Kidney epithelial cell (primary cell): ENCODE measurements at regions not wholly inside any gene's neighbourhood (a gene's known extent, or its start where the extent isn't known, plus 50 kb on each side); places are given as distances from the start of the nearest gene placed in this dataset.

Experiments
- DNase-seq: peaks from one replicate; pipeline ENCODE4 v3.0.0-alpha.2; 2010; ENCODE audit warnings: low read depth
- H3K27me3 ChIP-seq: 2 replicates; pipeline ENCODE4 v1.6.0; 2011; ENCODE audit warnings: low read length; ENCODE audit not compliant: control insufficient read depth, insufficient read depth
- H3K36me3 ChIP-seq: 2 replicates; pipeline ENCODE4 v1.5.1; 2011; ENCODE audit warnings: low read length; ENCODE audit not compliant: control insufficient read depth, insufficient read depth
- H3K4me3 ChIP-seq: 2 replicates; pipeline ENCODE4 v1.5.1; 2011; ENCODE audit warnings: low read depth, mild to moderate bottlenecking, control low read depth, low read length
- TF ChIP-seq, protein P1 (sequence below): IDR thresholded peaks from 2 replicates; pipeline ENCODE4 v1.5.1; 2011; ENCODE audit warnings: mild to moderate bottlenecking, moderate library complexity, low read length, control low read depth, inconsistent platforms; ENCODE audit not compliant: insufficient read depth, poor library complexity, severe bottlenecking

DNA sequence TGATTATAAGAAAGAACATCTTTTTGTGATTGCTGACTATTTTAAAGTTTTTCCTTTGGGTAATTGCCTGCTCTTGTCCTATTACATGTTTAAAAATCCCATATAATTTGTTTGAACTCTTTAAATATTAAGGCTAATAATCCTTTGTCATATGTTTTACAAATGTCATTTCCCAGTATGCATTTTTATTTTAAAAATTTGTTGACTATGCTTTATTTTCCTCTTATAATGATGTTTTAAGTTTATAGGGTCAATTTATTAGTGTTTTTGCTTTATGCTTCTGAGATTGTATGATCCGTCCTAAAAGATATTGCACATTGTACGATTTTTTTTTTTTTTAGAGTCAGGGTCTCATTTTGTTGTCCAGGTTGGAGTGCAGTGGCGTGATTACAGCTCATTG is 297.2 kb downstream of the RNF144B start:
- TF ChIP-seq, protein P1, sequence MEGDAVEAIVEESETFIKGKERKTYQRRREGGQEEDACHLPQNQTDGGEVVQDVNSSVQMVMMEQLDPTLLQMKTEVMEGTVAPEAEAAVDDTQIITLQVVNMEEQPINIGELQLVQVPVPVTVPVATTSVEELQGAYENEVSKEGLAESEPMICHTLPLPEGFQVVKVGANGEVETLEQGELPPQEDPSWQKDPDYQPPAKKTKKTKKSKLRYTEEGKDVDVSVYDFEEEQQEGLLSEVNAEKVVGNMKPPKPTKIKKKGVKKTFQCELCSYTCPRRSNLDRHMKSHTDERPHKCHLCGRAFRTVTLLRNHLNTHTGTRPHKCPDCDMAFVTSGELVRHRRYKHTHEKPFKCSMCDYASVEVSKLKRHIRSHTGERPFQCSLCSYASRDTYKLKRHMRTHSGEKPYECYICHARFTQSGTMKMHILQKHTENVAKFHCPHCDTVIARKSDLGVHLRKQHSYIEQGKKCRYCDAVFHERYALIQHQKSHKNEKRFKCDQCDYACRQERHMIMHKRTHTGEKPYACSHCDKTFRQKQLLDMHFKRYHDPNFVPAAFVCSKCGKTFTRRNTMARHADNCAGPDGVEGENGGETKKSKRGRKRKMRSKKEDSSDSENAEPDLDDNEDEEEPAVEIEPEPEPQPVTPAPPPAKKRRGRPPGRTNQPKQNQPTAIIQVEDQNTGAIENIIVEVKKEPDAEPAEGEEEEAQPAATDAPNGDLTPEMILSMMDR = no peak
- Histone ChIP-seq H3K36me3 (no peaks in the 10 kb centered on the region), H3K4me3 (no peak overlapping the region), H3K27me3 (no peaks in the 10 kb centered on the region)
- DNase-seq = no peak

DNA sequence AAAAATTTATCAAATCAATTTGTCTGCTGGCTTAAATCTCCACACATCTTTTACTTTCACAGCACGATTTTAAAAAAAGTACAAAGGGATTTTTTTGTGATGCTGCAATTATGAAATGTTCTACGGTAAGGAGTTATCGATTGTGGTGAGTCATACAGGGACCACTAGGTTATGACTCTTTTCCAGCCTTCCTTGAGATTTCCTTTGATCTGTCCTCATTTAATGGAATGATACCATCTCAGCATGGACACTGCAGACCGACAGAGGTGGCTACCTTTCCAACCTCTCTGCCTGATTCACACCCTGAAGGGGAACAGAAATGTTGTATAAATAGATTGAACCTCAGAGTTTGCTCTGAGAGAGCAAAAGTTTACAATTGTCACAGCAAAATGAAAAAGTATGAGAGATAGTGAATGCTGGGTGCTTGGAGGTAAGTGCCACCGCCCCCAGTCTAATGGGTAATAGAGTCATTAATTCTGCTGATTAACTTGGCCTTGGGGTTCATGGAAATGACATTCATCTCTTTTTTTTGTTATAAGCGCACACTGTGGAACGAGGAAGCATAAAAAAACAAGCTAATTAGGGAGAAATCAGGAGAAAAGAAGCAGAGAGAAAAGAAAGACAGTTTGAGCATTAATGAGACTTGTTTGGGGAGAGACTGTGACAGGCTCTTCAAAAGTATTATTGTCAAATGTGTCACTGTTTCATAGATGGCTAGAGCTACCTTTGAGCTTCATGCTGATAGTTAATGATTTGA is 306.0 kb downstream of the RNF144B start:
- no peak for DNase-seq
- TF ChIP-seq, protein P1 = no peak
- Histone ChIP-seq H3K27me3 (no peaks in the 10 kb centered on the region), H3K4me3 (no peak overlapping the region), H3K36me3 (no peaks in the 10 kb centered on the region)

DNA sequence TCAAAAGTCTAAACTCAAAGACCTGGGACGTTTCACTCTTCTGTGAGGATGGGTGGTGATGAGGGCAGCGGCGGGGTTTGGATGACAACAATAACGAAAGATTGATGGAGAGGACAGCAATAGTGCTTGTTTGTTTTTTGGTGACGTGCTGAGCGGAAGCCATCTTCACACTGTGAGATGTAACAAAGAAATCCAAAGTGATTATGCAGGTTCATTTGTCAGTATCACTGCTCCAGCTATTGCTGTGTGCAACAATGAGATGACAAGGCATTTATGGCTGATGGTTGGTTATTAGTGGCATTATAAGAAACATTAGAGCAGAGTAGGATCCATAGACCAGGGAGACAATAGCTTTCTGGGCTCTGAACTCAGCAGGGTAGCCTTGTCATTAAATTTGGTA is 306.7 kb downstream of the RNF144B start:
- Histone ChIP-seq H3K4me3 (no peak overlapping the region), H3K36me3 (no peaks in the 10 kb centered on the region), H3K27me3 (no peaks in the 10 kb centered on the region)
- TF ChIP-seq, protein P1 = no peak
- DNase-seq = no peak

DNA sequence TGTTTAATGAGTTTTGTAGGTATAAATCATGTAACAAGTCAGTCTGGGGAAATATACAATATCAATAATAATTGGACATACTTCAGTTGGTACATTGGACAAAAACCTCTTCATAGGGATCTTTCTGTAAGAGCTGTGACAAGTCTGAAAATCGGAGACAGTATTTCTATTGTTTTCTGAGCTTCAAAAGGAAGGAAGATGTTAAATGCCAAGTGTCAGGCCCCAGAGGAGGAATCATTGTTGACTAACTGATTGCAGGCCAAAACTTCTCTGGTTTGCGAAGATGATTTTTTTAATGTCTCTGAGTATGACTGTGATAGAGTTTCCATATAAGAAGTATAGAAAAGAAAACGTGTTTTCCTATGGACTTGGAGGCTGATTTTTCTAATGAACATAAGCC is 316.4 kb downstream of the RNF144B start:
- no peaks in the 10 kb centered on the region for H3K27me3 ChIP-seq
- DNase-seq = no peak
- H3K4me3 ChIP-seq = no peak overlapping the region
- no peaks in the 10 kb centered on the region for H3K36me3 ChIP-seq
- TF ChIP-seq, protein P1 = no peak

DNA sequence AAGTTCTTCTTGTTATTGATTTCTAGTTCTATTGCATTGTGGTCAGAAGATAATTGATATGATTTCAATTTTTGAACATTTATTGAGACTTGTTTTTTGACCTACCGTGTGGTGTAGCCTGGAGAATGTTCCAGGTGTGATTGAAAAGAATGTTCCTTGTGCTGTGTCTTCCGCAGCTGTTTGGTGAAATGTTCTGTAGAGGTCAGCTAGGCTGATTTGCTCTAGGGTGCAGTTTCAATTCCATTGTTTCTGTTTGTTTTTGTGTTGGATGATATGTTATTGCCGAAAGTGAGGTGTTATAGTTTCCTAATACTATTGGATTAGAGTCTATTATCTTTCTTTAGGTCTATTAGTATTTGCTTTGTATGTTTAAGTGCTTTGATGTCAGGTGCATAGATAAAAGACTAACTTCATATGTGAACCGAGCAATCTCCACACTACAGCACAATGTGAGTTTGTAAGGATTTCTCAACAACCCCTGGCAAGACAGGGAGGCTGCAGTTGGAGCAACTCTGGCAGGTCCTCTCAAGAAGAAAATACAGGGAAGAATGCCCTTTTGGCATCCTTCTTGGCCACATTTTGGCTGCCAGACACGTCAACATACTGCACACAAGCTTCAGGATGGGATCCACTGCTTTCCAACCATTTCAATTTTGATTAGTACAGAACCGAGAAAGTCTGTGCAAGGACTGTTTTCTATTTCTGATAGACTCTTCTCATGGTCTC is 320.7 kb downstream of the RNF144B start:
- TF ChIP-seq, protein P1 = no peak
- no peaks in the 10 kb centered on the region for H3K27me3 ChIP-seq
- no peak for DNase-seq

More for the DNA sequence above, 320.7 kb downstream of the RNF144B start:
- Histone ChIP-seq H3K4me3 (no peak overlapping the region), H3K36me3 (no peaks in the 10 kb centered on the region)
